ENCODE measurements at regions not wholly inside any gene's neighbourhood (a gene's known extent, or its start where the extent isn't known, plus 50 kb on each side); places are given as distances from the start of the nearest gene placed in this dataset.
"Not testable (repeated sequence)": the region's sequence is repeated elsewhere in the genome, so short reads cannot be mapped to it uniquely, and the experiment has no call there.

- TF ChIP-seq POLR2A (IDR thresholded peaks at IDR 0.05): no peak
- no peak for TF ChIP-seq CTCF (IDR thresholded peaks at IDR 0.05)
These were observed 414.5 kb downstream of the TNS1 start for GRCh38 chr2:217588266-217588665.

GRCh38 chr2:217585362-217585761, 417.4 kb downstream of the TNS1 start:
- Histone ChIP-seq H3K9me3 (no peaks in the 10 kb centered on the region), H3K36me3 (ENCODE audit: low read depth, missing control alignments) (no peaks in the 10 kb centered on the region), H3K4me3 (no peak overlapping the region), H3K27me3 (no peaks in the 10 kb centered on the region), H3K27ac (no peak overlapping the region), H3K4me1 (no peaks in the 10 kb centered on the region)
- DNase-seq: no peak
- intact Hi-C loops (cut with DNase I; ENCODE audit: low total_unique reads): no loop called here
- TF ChIP-seq CTCF (IDR thresholded peaks at IDR 0.05) (no peak), POLR2A (IDR thresholded peaks at IDR 0.05) (no peak)
- WGBS, 2 donors: 45 to 65% methylated on average over 3 of the region's 3 CpGs

More at GRCh38 chr2:217588266-217588665, 414.5 kb downstream of the TNS1 start:
- DNase-seq: no peak
- intact Hi-C loops (cut with DNase I; ENCODE audit: low total_unique reads): no loop called here
- WGBS, 2 donors: 87 to 88% methylated on average over 4 of the region's 4 CpGs
- no peaks in the 10 kb centered on the region for H3K4me1 ChIP-seq
- H3K27ac ChIP-seq: no peak overlapping the region
- H3K27me3 ChIP-seq: no peaks in the 10 kb centered on the region
- no peaks in the 10 kb centered on the region for H3K9me3 ChIP-seq
- H3K4me3 ChIP-seq: no peak overlapping the region
- no peaks in the 10 kb centered on the region for H3K36me3 ChIP-seq (ENCODE audit: low read depth, missing control alignments)

GRCh38 chr2:217580407-217580806, 422.4 kb downstream of the TNS1 start:
- H3K27me3 ChIP-seq; DNase-seq; H3K36me3 ChIP-seq (ENCODE audit: low read depth, missing control alignments); H3K27ac ChIP-seq; H3K9me3 ChIP-seq; H3K4me1 ChIP-seq; H3K4me3 ChIP-seq; intact Hi-C loops (cut with DNase I; ENCODE audit: low total_unique reads): not testable (repeated sequence)
- WGBS, 2 donors: 69 to 70% methylated on average over 1 of the region's 1 CpG

GRCh38 chr2:217573571-217573970, 429.2 kb downstream of the TNS1 start:
- no peak overlapping the region for H3K4me3 ChIP-seq
- no peaks in the 10 kb centered on the region for H3K9me3 ChIP-seq
- WGBS, 2 donors: 89 to 90% methylated on average over 3 of the region's 3 CpGs
- H3K27ac ChIP-seq: no peak overlapping the region
- intact Hi-C loops (cut with DNase I; ENCODE audit: low total_unique reads): no loop called here
- no peaks in the 10 kb centered on the region for H3K4me1 ChIP-seq
- TF ChIP-seq CTCF (IDR thresholded peaks at IDR 0.05) (no peak), POLR2A (IDR thresholded peaks at IDR 0.05) (no peak)
- no peaks in the 10 kb centered on the region for H3K36me3 ChIP-seq (ENCODE audit: low read depth, missing control alignments)
- no peak for DNase-seq
- H3K27me3 ChIP-seq: no peaks in the 10 kb centered on the region

- Histone ChIP-seq H3K27me3 (no peaks in the 10 kb centered on the region), H3K27ac (no peak overlapping the region), H3K4me1 (no peaks in the 10 kb centered on the region), H3K36me3 (ENCODE audit: low read depth, missing control alignments) (no peaks in the 10 kb centered on the region), H3K9me3 (no peaks in the 10 kb centered on the region), H3K4me3 (no peak overlapping the region)
- intact Hi-C loops (cut with DNase I; ENCODE audit: low total_unique reads): no loop called here
- 74 to 79% methylated on average over 2 of the region's 2 CpGs for WGBS, 2 donors
- DNase-seq: no peak
- TF ChIP-seq POLR2A (IDR thresholded peaks at IDR 0.05) (no peak), CTCF (IDR thresholded peaks at IDR 0.05) (no peak)
These were observed 432.4 kb downstream of the TNS1 start for GRCh38 chr2:217570394-217570793.

All from testis (tissue), 2 donors.